ENCODE measurements at regions not wholly inside any gene's neighbourhood (a gene's known extent, or its start where the extent isn't known, plus 50 kb on each side); places are given as distances from the start of the nearest gene placed in this dataset.
"Not testable (repeated sequence)": the region's sequence is repeated elsewhere in the genome, so short reads cannot be mapped to it uniquely, and the experiment has no call there.

DNA sequence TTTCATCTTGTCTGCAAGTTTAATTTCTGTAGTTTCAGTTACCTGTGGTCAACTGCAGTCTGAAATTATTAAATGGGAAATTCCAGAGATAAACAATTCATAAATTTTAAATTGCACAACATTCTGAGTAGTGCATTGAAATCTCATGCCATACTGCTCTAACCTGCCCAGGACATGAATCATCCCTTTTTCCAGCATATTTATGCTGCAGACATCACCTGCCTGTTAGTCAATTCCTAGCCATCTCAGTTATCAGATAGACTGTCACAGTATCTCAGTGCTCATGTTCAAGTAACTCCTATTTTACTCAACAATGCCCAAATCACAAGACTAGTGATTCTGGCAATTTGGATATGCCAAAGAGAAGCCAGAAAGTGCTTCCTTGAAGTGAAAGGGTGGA is 223.0 kb upstream of the GRIA1 start:
- no peak for DNase-seq

- no peak for DNase-seq
These were observed 214.8 kb upstream of the GRIA1 start for GRCh38 chr5:153275695-153276094.

GRCh38 chr5:153276151-153276550 is 214.3 kb upstream of the GRIA1 start:
- DNase-seq, result no peak

- not testable (repeated sequence) for DNase-seq
These were observed 194.1 kb upstream of the GRIA1 start for GRCh38 chr5:153296251-153296844.

DNA sequence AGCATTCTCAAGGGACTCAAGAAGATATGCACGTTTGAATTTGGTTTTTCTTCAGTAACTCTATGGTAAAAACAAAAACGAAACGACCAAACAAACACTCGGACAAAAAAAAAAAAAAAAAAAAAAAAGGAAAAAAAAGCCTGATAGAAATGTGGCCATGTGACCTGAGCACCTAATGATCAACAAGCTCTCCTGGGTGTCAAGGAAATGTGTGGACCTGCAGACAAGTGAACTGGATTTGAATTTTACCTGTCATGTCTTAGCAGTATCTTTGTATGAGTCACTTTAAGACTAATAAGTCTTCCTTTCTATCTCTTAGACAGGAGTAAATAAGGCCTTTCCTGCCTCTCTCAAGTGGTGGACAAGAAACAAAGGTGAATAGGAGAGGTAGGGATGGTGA is 190.6 kb upstream of the GRIA1 start:
- no peak for DNase-seq

- no peak for DNase-seq
These were observed 182.2 kb upstream of the GRIA1 start for GRCh38 chr5:153308282-153308681.

GRCh38 chr5:153318556-153318955 is 171.9 kb upstream of the GRIA1 start:
- DNase-seq, result no peak

- DNase-seq, result no peak
These were observed 169.0 kb upstream of the GRIA1 start for GRCh38 chr5:153321478-153321877.

DNA sequence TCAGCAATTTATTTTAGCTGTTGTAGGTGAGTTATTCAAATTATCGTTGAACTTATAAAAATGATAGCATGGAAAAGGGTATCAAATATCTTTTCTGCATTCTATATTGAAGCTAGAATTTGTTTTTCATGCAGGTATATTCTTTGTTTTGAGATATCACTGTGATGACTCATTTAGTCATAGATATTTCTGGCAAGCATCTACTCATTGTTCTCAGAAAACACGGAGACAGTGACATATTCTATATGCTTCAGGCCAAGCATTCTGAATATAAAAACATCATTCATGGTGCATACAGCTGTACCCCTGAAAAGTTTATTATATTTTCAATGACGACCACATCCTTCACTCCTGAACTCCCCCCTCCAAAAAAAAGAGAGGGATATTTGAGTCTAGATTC is 150.3 kb upstream of the GRIA1 start:
- DNase-seq, result no peak

- DNase-seq, result no peak
These were observed 149.7 kb upstream of the GRIA1 start for GRCh38 chr5:153340738-153341137.

DNA sequence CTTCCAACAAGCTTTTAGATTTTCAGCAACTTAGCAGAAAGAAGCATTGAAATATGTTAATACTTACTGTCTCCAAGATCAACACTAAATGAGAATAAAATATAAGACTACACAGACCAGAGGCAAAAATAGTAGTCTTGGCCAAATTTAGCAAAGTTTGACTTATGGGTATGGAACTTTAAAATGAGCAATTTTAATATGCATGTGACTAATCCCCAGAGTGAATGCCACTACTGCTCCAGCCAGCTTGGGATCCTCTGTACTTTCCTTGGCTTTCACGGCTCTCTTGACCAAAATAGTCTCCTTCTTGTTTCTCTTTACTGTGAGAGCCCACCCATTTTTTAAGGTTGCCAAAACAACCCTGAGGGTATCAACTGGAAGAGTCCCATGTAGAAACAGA is 148.0 kb upstream of the GRIA1 start:
- no peak for DNase-seq

GRCh38 chr5:153347611-153348010 is 142.9 kb upstream of the GRIA1 start:
- no peak for DNase-seq

- no peak for DNase-seq
These were observed 140.1 kb upstream of the GRIA1 start for GRCh38 chr5:153350175-153350883.

- no peak for DNase-seq
These were observed 137.7 kb upstream of the GRIA1 start for GRCh38 chr5:153352685-153353219.

GRCh38 chr5:153357493-153358112 is 132.9 kb upstream of the GRIA1 start:
- no peak for DNase-seq

DNA sequence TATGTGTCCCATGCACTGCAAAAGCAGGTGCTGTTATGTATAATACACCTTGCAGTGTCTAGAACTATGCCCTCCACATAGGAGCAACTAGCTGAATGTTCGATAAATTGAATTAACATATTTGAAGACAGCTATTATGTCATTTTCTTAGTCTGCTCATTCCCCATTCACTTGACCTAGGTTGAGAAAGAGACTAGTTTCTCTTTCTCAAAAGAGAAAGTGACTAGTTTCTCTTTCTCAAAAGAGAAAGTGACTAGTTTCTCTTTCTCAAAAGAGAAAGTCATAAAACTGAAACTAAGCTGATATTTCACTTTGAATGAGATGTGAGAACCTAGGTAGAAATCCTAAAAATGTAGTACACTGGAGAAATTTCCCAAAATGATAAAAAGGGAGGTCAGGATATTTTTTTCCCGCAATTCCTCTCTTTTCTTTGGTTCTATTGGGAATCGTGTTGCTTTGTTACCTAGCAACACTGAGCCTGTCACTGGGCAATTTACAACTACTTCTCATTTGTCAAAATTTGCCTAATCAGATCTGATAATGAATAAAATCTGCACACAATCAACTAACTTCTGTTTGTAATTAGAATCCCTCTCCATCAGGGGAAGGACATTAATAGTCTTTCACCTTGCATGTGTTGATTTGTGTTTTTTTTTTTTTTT is 132.0 kb upstream of the GRIA1 start:
- no peak for DNase-seq

- DNase-seq, result no peak
These were observed 129.6 kb upstream of the GRIA1 start for GRCh38 chr5:153360860-153361259.

DNA sequence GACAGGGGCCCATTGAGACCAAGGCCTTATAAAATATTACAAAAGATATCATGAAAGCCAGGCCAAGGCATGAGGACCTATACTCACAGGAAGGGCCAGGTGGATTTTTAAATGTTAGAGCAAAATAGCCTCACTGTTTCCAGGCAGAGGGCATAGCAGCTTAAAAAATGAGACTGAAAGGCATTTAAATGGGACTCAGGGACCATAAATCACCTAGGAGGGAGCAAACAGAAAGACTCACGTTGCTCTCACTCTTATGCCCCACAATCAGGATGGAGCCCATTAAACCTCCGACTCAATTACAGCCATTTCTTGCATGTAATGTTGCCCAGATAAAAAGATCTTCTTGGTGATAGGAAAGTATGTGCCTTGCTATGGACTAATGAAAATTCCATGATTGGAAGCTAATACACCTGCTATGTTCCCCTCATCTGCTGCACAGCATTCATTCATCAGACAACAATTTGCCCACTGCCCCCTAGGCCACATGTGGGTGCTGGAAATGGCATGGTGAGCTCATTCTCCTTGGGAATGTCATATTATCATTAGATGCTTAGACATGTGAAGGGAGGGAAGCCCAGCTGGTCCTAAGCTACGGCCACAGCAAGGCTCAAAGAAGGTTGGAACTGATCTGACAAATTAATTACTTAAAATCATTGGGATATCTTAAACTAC is 128.6 kb upstream of the GRIA1 start:
- DNase-seq, result no peak

- DNase-seq, result no peak
These were observed 124.9 kb upstream of the GRIA1 start for GRCh38 chr5:153365547-153365946.

DNA sequence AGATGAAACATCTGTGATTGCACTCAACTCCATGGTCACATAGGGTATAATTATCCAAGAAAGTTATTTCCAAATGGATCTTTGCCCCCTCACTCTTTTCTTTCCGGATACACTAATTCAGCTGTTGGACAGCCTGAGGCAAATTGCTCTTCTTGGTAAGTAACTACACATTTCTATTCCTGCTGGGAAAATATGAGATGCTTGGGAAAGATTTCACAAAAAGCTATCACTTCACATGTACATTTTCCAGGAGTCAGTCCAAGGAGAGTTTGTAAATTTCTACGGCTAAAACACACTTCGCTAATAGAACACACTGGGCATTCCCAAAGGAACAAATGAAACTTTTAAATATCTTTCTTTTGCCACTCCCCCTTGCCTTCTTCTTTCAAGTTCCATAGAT is 123.0 kb upstream of the GRIA1 start:
- no peak for DNase-seq

DNA sequence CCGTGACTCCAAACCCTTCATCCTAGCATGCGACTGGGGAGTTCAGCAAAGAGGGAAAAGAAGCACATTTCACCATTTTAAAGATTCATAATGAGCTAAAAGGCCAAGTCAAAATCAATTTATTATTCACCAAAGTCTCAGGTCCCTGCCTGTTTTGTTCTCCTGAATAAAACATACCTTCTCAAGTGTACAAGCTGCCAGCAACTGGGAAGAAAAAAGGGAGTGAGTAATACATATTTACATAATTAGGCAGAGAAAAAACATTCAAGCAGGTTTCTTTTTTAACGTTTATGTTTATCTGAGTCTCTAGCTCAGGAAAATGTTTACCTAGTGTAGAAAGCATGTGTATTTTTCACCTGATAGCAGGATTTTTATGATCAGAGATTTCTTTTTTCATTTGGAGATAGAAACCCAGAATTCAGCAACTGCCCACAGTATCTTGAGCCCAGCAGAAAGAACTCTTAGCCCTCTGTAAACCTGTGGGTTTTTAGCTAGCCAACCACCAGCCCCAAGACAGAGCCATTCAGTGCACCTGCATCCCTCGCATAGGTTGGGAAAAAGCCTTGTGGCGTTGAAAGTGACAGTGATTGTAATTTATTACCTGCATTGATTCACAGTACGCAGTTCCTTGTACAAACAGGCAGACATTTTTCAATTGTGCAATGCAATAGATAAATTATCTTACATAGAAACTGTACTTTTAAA is 117.9 kb upstream of the GRIA1 start:
- DNase-seq, result no peak

- DNase-seq, result no peak
These were observed 117.4 kb upstream of the GRIA1 start for GRCh38 chr5:153373130-153373498.

Measured in skin of body (tissue), 1 donor.